NCI-H1092 (cell line): ENCODE measurements at regions not wholly inside any gene's neighbourhood (a gene's known extent, or its start where the extent isn't known, plus 50 kb on each side); places are given as distances from the start of the nearest gene placed in this dataset.

Experiments
- DNase-seq: peaks from one replicate; lab custom pipeline; 2025; lab: John Stamatoyannopoulos, UW

GRCh38 chr4:123939621-123940020 lies 543.0 kb downstream of the SPRY1 start:
- no peak for DNase-seq

- DNase-seq = no peak
Observed at GRCh38 chr4:123940604-123941003, 544.0 kb downstream of the SPRY1 start.

GRCh38 chr4:123941306-123941705 lies 544.7 kb downstream of the SPRY1 start:
- DNase-seq = no peak

- no peak for DNase-seq
Observed at GRCh38 chr4:123943976-123944375, 547.4 kb downstream of the SPRY1 start.

GRCh38 chr4:123945301-123945700 lies 548.7 kb downstream of the SPRY1 start:
- no peak for DNase-seq

- no peak for DNase-seq
Observed at GRCh38 chr4:123950530-123950929, 553.9 kb downstream of the SPRY1 start.

GRCh38 chr4:123952530-123953274 lies 556.1 kb downstream of the SPRY1 start:
- no peak for DNase-seq

- no peak for DNase-seq
Observed at GRCh38 chr4:123953566-123953965, 557.0 kb downstream of the SPRY1 start.

- DNase-seq = no peak
Observed at GRCh38 chr4:123954220-123954619, 557.6 kb downstream of the SPRY1 start.

GRCh38 chr4:123955167-123955800 lies 558.7 kb downstream of the SPRY1 start:
- no peak for DNase-seq

GRCh38 chr4:123956204-123956603 lies 559.6 kb downstream of the SPRY1 start:
- no peak for DNase-seq

- no peak for DNase-seq
Observed at GRCh38 chr4:123966990-123967769, 570.6 kb downstream of the SPRY1 start.

GRCh38 chr4:123972031-123972430 lies 575.4 kb downstream of the SPRY1 start:
- DNase-seq = no peak

GRCh38 chr4:123974386-123975149 lies 578.0 kb downstream of the SPRY1 start:
- no peak for DNase-seq

- no peak for DNase-seq
Observed at GRCh38 chr4:123976285-123976684, 579.7 kb downstream of the SPRY1 start.

GRCh38 chr4:123976819-123977218 lies 580.2 kb downstream of the SPRY1 start:
- DNase-seq = no peak

GRCh38 chr4:123977641-123978081 lies 581.1 kb downstream of the SPRY1 start:
- DNase-seq = no peak

GRCh38 chr4:123978637-123979036 lies 582.0 kb downstream of the SPRY1 start:
- DNase-seq = no peak

- no peak for DNase-seq
Observed at GRCh38 chr4:123980736-123981300, 584.2 kb downstream of the SPRY1 start.

- no peak for DNase-seq
Observed at GRCh38 chr4:123984886-123985285, 588.3 kb downstream of the SPRY1 start.

GRCh38 chr4:123986268-123986798 lies 589.7 kb downstream of the SPRY1 start:
- DNase-seq = no peak
